Spleen (tissue), 7 donors: ENCODE measurements at regions not wholly inside any gene's neighbourhood (a gene's known extent, or its start where the extent isn't known, plus 50 kb on each side); places are given as distances from the start of the nearest gene placed in this dataset.

ENCODE experiments used
- CTCF ChIP-seq, 11 experiments: fragments of 200-600 bp in 7 of 11; fragments of 450-650 bp in 4 of 11; sonication (generic) in 4 of 11; IDR thresholded peaks in 8 of 11; conservative IDR thresholded peaks in 3 of 11; 1 replicate in 7 of 11; 2 replicates in 4 of 11; pipeline versions ENCODE4 v1.4.0 to v1.8.0; 2016 to 2021; ENCODE audit warnings: antibody characterized with exemption in 11 of 11, inconsistent platforms in 4 of 11, mild to moderate bottlenecking in 1 of 11
- POLR2A ChIP-seq, 3 donors: fragments of 450-650 bp; IDR thresholded peaks; one replicate each; pipeline ENCODE4 v1.5.1; 2017; ENCODE audit warnings: antibody characterized with exemption in 3 of 3, mild to moderate bottlenecking in 1 of 3
- POLR2AphosphoS5 ChIP-seq, 3 donors: sonication (generic); formaldehyde crosslinking; IDR thresholded peaks; one replicate each; pipeline ENCODE4 v1.5.1; 2017; ENCODE audit warnings: antibody characterized with exemption in 3 of 3
- donor health status: DM: no; HTN: no; CAD: no; lungs with moderate emphysema.
- donor health status: DM: no; HTN: no; CAD: no.
- donor health status: DM: no; HTN: no; CAD: no.

- no peak for TF ChIP-seq CTCF (IDR thresholded peaks at IDR 0.05 in 8 of 11, conservative IDR thresholded peaks at IDR 0.05 in 3 of 11)
- TF ChIP-seq POLR2A (IDR thresholded peaks at IDR 0.05): no peak
- no peak for TF ChIP-seq POLR2AphosphoS5 (IDR thresholded peaks at IDR 0.05)
These were observed 1243.3 kb upstream of the SEL1L start for GRCh38 chr14:82776958-82777357.
